HG03039 (cell line): ENCODE measurements at regions not wholly inside any gene's neighbourhood (a gene's known extent, or its start where the extent isn't known, plus 50 kb on each side); places are given as distances from the start of the nearest gene placed in this dataset.

Source experiments
- ATAC-seq: cut with Tn5 transposase; IDR thresholded peaks from one replicate; pipeline ENCODE4 v1.9.1; 2021; ENCODE audit warnings: mild to moderate bottlenecking, moderate library complexity; ENCODE audit not compliant: unreplicated experiment

- no peak for ATAC-seq
Measured at GRCh38 chr5:117065800-117066199, 491.2 kb upstream of the SEMA6A start.

DNA sequence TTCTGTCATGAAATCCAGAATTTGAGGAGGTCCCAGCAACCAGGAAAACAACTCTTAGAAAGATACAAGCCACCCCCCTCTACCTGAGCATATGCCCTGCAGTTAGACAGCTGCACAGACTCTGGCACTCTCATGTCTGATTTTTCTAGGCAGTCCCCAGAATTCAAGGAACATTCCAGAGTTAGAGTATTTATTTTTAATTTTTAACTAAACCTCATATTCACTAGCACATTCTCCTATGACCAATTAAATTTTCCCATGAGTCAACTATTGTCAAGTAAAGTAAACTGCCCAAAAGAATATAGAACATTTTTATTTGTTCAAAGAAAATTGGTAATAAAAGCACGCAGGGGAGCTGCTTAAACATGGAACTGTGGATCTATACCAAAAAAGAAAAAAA, 490.5 kb upstream of the SEMA6A start:
- no peak for ATAC-seq

- no peak for ATAC-seq
Measured at GRCh38 chr5:117060099-117060498, 485.5 kb upstream of the SEMA6A start.

DNA sequence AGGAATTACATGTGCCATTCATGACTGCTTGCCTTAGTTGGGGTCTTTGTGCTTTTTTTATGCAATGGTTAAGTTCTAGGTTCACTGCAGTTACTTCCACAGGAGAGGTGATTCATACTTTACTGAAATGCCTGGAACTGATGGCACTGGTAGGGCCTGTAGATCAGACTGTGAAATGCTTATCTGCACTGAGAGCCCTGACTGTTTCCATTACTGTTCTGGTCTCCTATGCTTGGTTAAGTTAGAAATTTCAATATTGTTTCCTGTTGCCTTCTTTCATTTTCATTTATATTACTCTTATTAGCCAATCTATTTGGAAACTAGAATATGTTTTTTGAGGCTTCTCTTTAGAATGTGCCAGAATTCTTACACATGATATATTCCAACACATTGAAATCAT, 484.1 kb upstream of the SEMA6A start:
- ATAC-seq: no peak

- no peak for ATAC-seq
Measured at GRCh38 chr5:117055517-117055916, 480.9 kb upstream of the SEMA6A start.

DNA sequence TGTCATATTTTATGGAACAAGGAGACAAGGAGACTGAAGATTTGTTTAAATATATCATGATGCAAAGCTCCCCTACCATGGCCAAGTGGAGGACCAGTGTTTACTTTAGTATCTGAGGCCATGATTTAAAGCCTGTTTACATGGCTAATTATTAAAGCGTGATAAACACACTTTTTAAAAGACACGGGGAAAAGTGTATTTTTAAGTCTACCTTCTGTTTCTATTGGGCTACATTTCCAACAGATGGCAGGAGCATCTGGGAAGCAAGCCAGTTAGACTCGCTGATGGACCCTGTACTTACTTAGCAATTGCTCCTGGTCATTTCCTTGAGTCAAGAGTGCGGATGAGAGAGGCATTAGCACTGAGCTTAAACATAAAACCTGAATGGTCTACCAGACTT, 480.3 kb upstream of the SEMA6A start:
- ATAC-seq: no peak

DNA sequence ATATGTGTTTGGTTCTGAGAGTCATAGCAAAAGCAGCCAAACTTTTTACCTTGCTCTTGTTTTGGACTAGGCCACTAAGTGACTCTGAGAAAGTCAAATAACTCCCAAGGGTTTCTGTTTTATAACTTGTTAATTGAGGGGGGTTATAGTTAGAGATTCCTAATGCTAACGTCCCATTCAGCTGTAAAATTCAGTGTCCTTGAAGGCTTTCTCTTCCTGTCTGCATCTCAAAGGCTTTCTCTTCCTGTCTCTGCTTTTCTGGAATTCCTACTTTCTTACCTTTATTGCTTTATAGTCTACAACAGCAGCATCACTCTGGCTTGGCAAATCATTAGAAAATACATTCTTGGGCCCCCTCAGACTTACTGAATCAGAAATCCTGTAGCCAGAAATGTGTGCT, 479.5 kb upstream of the SEMA6A start:
- ATAC-seq: no peak

DNA sequence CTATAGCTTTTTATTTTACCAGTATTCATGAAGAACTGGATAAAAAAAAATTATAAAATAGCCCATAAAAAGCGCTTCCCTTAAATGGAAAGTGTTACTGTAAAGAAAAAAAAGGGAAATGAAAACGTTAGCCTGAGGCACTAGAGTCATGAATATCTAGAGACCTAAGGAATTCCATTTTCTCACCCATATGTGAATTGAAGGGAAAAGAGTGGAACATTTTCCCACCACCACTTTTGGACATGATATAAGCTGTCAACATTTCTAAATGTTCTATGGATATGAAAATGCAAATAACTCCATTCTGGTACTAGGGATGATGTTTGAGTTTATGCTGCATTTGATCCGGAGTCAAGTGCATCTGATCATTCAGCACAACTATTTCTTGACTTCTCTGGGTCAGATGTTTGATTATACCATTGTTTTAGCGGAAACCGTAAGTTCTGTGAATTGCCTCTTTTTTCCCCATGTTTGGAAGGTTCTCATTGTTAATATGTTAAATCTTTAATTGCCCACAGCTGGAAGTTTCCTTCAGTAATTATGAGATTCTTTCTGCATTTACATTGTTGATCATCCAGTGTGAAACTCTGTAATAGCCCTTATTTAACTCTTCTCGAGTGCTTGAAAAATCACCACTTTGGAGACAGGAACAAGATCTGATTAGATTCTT, 467.4 kb upstream of the SEMA6A start:
- ATAC-seq: no peak

DNA sequence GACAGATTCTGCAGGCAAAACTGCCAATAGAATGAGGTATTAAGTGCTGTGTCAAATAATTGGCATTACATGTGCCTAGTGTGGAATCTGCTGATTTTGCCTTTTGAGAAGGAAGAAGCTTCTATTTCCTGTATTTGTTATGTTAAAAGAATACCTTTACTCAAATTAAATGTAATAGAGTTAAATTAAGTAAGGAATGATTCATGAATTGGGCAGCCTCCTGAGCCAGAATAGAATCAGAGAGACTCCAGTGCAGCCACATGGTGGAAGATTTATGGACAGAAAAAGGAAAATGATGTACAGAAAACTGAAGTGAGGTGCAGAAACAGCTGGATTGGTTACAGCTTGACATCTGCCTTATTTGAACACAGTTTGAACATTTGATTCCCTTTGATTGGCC, 464.4 kb upstream of the SEMA6A start:
- no peak for ATAC-seq

GRCh38 chr5:117027384-117027783, 452.8 kb upstream of the SEMA6A start:
- no peak for ATAC-seq

- ATAC-seq: no peak
Measured at GRCh38 chr5:117020999-117021398, 446.4 kb upstream of the SEMA6A start.

DNA sequence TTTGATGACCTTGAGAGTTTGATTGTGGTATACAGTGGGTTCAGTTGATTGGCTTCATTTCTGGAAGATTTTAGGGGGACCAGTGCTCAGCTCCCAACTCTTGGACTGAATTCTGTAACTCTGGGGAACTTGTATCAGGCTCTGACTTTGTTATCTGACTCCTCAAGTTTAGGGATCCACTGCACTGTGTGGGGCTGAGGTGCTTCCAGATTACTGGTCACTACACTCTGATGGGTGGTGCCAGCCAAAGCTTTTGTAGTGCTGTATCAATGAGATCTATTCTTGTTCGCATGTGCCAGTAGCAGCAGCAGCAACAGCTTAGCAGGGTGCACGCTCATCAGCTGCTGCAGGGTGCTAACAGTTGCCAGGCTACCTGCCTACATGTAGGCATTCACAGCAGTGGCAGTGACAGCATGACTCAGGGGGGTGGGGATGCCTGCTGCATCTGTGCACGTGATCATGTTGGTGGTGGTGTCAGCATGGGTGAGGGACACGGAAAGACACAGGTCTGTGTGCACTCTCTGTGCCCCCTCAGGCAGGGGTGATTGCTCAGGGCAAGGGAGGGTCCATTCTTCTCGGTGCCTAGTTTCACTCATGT, 438.8 kb upstream of the SEMA6A start:
- no peak for ATAC-seq

- no peak for ATAC-seq
Measured at GRCh38 chr5:117010574-117010973, 436.0 kb upstream of the SEMA6A start.

- ATAC-seq: no peak
Measured at GRCh38 chr5:116998024-116998423, 423.4 kb upstream of the SEMA6A start.

GRCh38 chr5:116992681-116993080, 418.1 kb upstream of the SEMA6A start:
- ATAC-seq: no peak

DNA sequence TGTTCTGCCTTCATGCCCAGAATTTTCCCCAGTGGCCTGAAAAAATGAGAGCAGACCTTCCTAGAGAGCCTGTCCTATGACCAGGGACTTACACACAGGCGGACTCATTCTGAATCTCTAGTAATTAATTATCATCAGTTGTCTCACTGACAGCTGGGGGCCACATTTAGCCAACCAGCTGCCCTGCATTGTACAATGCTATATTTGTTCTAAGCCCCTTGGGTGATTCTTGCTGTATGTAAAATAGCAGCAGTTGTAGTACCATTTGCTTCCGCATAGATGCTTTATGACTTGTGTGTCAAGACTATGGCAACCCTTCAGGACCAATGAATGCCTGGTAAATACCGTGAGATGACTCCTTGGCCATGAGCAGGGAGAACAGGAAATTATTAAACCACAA, 415.4 kb upstream of the SEMA6A start:
- ATAC-seq: no peak

GRCh38 chr5:116982035-116982434, 407.4 kb upstream of the SEMA6A start:
- no peak for ATAC-seq

- no peak for ATAC-seq
Measured at GRCh38 chr5:116980581-116980980, 406.0 kb upstream of the SEMA6A start.

DNA sequence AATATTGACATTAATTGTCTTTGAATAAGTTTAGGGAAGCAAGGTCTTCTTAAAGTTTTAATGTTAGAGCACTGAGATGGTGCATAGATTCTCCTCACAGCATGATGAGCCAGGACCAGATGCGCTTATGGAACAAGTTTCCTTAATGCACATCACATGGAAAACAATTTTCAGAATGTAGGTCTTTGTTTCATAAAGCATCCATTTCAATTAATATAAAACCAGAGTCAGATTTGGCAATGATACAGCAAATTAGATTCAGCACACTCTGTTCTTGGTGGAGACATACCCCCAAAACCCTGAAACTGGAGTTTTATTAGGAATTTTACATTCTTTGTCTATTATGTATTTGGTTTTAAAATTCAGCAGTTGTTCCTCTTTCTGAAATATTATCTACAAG, 402.1 kb upstream of the SEMA6A start:
- ATAC-seq: no peak

DNA sequence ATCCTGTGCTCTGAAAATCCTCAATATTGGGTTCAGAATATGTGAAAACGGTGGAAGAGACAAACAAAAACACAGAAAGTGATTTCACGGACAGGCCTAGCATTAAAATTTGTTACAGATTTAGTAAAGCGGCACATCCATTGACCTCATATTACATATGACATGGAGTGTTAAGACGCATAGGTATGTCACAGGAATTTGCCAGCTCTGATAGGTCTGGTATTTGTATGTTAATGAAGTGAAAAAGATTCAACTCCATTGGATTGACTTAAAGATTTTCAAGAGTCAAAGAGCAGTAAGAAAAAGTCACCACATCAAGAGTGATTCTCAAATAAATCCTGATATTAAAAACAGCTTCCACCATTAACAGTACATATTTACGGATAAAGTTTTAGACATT, 396.5 kb upstream of the SEMA6A start:
- no peak for ATAC-seq

DNA sequence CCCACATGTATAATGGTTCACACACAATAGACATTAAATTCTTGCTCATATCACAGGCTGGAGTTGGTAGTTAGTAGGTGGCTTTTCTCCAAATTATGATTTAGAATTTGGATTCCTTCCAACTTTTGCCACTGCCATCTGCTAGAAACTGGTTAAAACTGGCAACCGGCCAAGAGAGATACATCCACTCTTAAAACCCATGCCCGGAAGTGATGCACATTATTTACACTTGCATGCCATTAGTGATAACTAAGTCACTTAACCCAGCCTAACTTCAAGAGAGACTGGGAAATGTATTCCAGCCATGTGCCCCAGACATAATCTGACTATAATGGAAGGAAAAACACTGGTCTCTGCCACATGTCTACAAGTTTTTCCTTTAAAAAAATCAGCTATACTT, 395.7 kb upstream of the SEMA6A start:
- no peak for ATAC-seq

- no peak for ATAC-seq
Measured at GRCh38 chr5:116964438-116964837, 389.8 kb upstream of the SEMA6A start.

DNA sequence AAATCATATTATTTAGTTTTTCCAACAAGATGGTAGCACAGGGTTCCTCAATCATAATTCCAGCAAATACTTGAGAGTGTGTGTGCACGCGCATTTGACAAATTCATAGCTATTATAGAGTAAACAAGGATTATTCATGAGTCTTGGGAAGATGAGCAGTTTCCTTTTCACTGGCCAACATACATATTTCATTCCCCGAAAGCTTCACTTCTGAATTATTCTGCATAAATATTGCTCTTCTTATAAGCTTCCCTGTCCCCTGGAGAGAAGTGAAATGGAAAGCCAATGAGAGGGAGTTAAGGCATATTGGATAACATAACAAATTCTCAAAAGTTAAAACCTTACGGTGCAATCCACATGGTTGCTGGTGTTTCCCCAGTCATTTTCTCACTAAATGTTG, 386.4 kb upstream of the SEMA6A start:
- ATAC-seq: no peak
